ENCODE measurements at regions not wholly inside any gene's neighbourhood (a gene's known extent, or its start where the extent isn't known, plus 50 kb on each side); places are given as distances from the start of the nearest gene placed in this dataset.

DNA sequence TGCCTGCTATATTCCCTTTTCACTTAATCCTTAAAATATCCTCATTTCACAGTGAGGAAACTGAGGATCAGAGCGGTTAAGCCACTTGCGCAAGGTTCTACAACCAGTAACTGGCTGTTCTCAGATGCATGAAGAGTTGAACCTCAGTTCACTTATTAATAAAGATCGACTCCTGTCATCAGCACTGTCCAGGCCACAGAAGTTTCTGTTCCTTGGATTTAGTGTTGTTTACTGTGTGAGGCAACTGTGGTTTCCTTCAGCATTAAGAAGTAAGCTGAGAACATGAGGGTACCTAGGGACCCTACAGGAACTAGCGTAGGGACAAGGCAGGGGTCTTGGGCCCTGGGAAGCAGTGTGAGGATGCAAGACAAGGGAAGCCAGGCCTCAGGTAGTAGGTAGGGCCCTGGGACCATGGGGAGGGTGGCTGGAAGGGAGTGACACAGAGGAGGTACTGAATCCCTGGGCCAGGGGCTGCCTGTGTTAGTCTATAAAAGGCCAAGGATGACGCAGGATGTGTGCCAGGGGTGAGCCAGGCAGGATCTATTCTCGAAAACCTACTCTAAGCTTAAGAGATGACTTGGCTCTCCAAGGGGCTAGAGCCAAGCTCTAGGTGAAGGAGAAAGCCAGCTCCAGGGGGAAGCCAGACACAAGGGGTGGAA, 181.2 kb upstream of the CSF3R start:
- Histone ChIP-seq H3K27ac (ENCODE audit: low read depth, low read length) (no peak overlapping the region), H3K18ac (ENCODE audit: extremely low read depth, low read length) (no peak overlapping the region), H2BK12ac (ENCODE audit: low read depth, low read length) (no peak overlapping the region), H2AK5ac (ENCODE audit: low read depth, low read length) (no peak overlapping the region), H3K14ac (ENCODE audit: insufficient read length) (no peak overlapping the region), H4K91ac (replicated peaks; ENCODE audit: insufficient read length, low read length) (no peak overlapping the region), H2BK20ac (ENCODE audit: low read length) (no peak overlapping the region; the same call in 1 of the 2 replicates), H3K9ac (replicated peaks in 1 of 4; ENCODE audit: extremely low read depth in 1 of 4, low read depth in 3 of 4, low read length in 3 of 4) (no peak overlapping the region), H2BK15ac (ENCODE audit: low read length) (no peak overlapping the region), H3K79me2 (ENCODE audit: control insufficient read depth in 1 of 2, insufficient read depth in 2 of 2, low read length in 2 of 2) (no peaks in the 10 kb centered on the region), H3K27me3 (replicated peaks in 1 of 4; ENCODE audit: control insufficient read depth in 3 of 4, extremely low read depth in 1 of 4, insufficient read depth in 3 of 4, low read length in 3 of 4) (no peaks in the 10 kb centered on the region; a peak in 1 of 7 replicates), H2AFZ (ENCODE audit: low read length) (no peak overlapping the region), H2BK5ac (ENCODE audit: low read depth, low read length) (no peak overlapping the region), H3K4me2 (ENCODE audit: insufficient read depth in 1 of 2, low read depth in 2 of 2, low read length in 2 of 2) (no peak overlapping the region), H3K23ac (ENCODE audit: insufficient read length) (no peak overlapping the region), H3K4ac (replicated peaks; ENCODE audit: insufficient read length, low read depth, low read length) (no peak overlapping the region), H3K9me3 (ENCODE audit: insufficient read depth in 2 of 2, low read depth in 1 of 2, low read length in 1 of 2) (no peaks in the 10 kb centered on the region), H3K79me1 (ENCODE audit: low read depth, low read length) (no peaks in the 10 kb centered on the region), H3K4me1 (replicated peaks in 1 of 4; ENCODE audit: control insufficient read depth in 3 of 4, insufficient read depth in 4 of 4, low read length in 3 of 4) (no peaks in the 10 kb centered on the region), H4K20me1 (replicated peaks in 1 of 2; ENCODE audit: control insufficient read depth in 1 of 2, insufficient read depth in 2 of 2, low read length in 2 of 2) (no peaks in the 10 kb centered on the region), H3K56ac (replicated peaks; ENCODE audit: insufficient read length, low read depth, low read length) (no peak overlapping the region), H4K5ac (ENCODE audit: insufficient read length, low read depth, low read length) (no peak overlapping the region), H3K23me2 (ENCODE audit: low read depth, low read length) (no peaks in the 10 kb centered on the region), H2BK120ac (replicated peaks; ENCODE audit: low read depth, low read length) (no peak overlapping the region), H3K36me3 (ENCODE audit: control insufficient read depth in 2 of 4, insufficient read depth in 4 of 4, low read length in 3 of 4) (no peaks in the 10 kb centered on the region), H3K4me3 (ENCODE audit: extremely low read depth in 1 of 4, insufficient read depth in 2 of 4, low read depth in 3 of 4, low read length in 4 of 4) (no peak overlapping the region), H4K8ac (ENCODE audit: extremely low read depth, insufficient read depth, low read length) (no peak overlapping the region)
- ChIA-PET CTCF (ENCODE audit: partially characterized antibody) (interaction anchor here (1.0 to 6.2 kb wide), 3 partner anchors 13 to 54 kb away, joined by 4 to 39 read pairs (median 5); no protein-coding TSS in a partner anchor), POLR2A (ENCODE audit: partially characterized antibody) (interaction anchor here (1.3 kb wide), 1 partner anchor 101 kb away, joined by 4 read pairs; no protein-coding TSS in a partner anchor)
- no peak for DNase-seq (ENCODE audit: low read depth in 1 of 2, low spot score in 2 of 2)
- WGBS, 2 experiments (ENCODE audit: extremely low coverage in 1 of 2, insufficient coverage in 1 of 2, insufficient read length in 1 of 2, insufficient replicate concordance in 2 of 2, low coverage in 1 of 2, low lambda C conversion rate in 2 of 2, missing lambda C conversion rate in 1 of 2) = 96% methylated on average over 6 of the region's 6 CpGs; no CpG with 5 or more reads in 1 of the 2 experiments
- TF ChIP-seq, protein P1, sequence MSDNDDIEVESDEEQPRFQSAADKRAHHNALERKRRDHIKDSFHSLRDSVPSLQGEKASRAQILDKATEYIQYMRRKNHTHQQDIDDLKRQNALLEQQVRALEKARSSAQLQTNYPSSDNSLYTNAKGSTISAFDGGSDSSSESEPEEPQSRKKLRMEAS (IDR thresholded peaks at IDR 0.05) = no peak
- FAIRE-seq = no peak

All from H1 (cell line).